ENCODE measurements at regions not wholly inside any gene's neighbourhood (a gene's known extent, or its start where the extent isn't known, plus 50 kb on each side); places are given as distances from the start of the nearest gene placed in this dataset.

DNA sequence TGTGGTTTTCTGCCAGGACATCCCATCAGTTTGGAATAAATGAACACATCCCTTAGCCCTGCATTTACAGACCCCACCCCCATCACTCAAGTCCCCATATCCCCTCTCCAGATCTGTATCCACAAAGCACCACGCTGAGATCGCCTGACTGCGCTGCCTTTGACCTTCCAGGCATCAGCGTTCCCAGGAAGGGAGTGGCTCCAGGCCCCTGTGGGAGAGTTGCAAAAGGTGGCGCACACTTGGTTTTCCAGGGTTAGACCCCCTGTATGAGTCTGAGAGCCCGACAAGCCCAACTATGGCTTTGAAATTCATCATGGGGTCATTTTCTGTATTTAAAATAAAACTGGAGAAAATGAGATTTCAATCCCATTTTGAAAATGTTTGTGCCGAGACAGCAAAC is 137.0 kb upstream of the ZNF236 start:
- H3K36me3 ChIP-seq (ENCODE audit: control insufficient read depth in 2 of 2, extremely low read depth in 1 of 2, insufficient read depth in 2 of 2, low read length in 2 of 2): no peaks in the 10 kb centered on the region
- ChIA-PET CTCF (interaction anchor here (1.2 to 4.9 kb wide), 3 partner anchors 11 to 287 kb away, joined by 3 to 75 read pairs (median 3); no protein-coding TSS in a partner anchor), POLR2A (interaction anchor here (0.5 kb wide), 1 partner anchor 45 kb away, joined by 4 read pairs; no protein-coding TSS in a partner anchor)
- DNase-seq (ENCODE audit: low read depth, low spot score) (no peak), FAIRE-seq (no peak)
- dilution Hi-C loops (cut with MboI; ENCODE audit: extremely low pct_ligation_motif_present, low sequenced_read_pairs): no loop called here
- H2AFZ ChIP-seq (ENCODE audit: low read depth, low read length): no peak overlapping the region
- H3K4me2 ChIP-seq (ENCODE audit: insufficient read depth, low read length): no peak overlapping the region
- peaks cover 0 to 2% of the 10 kb centered on the region in 2 experiments for H3K27me3 ChIP-seq (ENCODE audit: control insufficient read depth in 2 of 2, insufficient read depth in 2 of 2, low read length in 2 of 2)
- H3K79me2 ChIP-seq (ENCODE audit: control insufficient read depth, insufficient read depth, low read length): no peaks in the 10 kb centered on the region
- no peak overlapping the region for H3K27ac ChIP-seq (ENCODE audit: insufficient read depth, low read depth, low read length)
- no peaks in the 10 kb centered on the region for H4K20me1 ChIP-seq (replicated peaks; ENCODE audit: control insufficient read depth, extremely low read depth, insufficient read depth, low read length)
- H3K9me1 ChIP-seq (replicated peaks; ENCODE audit: control insufficient read depth, extremely low read depth, insufficient read depth, low read length): no peaks in the 10 kb centered on the region
- no peaks in the 10 kb centered on the region for H3K9me3 ChIP-seq (replicated peaks; ENCODE audit: control insufficient read depth, insufficient read depth, low read length)
- no peak overlapping the region for H3K9ac ChIP-seq (replicated peaks; ENCODE audit: extremely low read depth, insufficient read depth, low read length)
- H3K4me1 ChIP-seq (ENCODE audit: control insufficient read depth, extremely low read depth, insufficient read depth, low read length): no peaks in the 10 kb centered on the region
- TF ChIP-seq POLR2AphosphoS5 (IDR thresholded peaks at IDR 0.05; ENCODE audit: insufficient read depth, low read depth, low read length) (no peak), EZH2 (IDR thresholded peaks at IDR 0.05; ENCODE audit: borderline replicate concordance, low read depth, low read length, severe bottlenecking) (no peak), GATA2 (IDR thresholded peaks at IDR 0.05; ENCODE audit: insufficient read depth, insufficient read length, low read depth, low read length) (no peak), JUN (IDR thresholded peaks at IDR 0.05; ENCODE audit: borderline replicate concordance, insufficient read depth, insufficient read length, low read depth) (no peak), POLR2A (IDR thresholded peaks at IDR 0.05; ENCODE audit: low read depth, low read length) (no peak), FOS (IDR thresholded peaks at IDR 0.05; ENCODE audit: borderline replicate concordance, insufficient read depth, low read length) (no peak)
- TF ChIP-seq, protein P1, sequence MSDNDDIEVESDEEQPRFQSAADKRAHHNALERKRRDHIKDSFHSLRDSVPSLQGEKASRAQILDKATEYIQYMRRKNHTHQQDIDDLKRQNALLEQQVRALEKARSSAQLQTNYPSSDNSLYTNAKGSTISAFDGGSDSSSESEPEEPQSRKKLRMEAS (IDR thresholded peaks at IDR 0.05; ENCODE audit: insufficient read depth, insufficient read length): no peak
- TF ChIP-seq, protein P2, sequence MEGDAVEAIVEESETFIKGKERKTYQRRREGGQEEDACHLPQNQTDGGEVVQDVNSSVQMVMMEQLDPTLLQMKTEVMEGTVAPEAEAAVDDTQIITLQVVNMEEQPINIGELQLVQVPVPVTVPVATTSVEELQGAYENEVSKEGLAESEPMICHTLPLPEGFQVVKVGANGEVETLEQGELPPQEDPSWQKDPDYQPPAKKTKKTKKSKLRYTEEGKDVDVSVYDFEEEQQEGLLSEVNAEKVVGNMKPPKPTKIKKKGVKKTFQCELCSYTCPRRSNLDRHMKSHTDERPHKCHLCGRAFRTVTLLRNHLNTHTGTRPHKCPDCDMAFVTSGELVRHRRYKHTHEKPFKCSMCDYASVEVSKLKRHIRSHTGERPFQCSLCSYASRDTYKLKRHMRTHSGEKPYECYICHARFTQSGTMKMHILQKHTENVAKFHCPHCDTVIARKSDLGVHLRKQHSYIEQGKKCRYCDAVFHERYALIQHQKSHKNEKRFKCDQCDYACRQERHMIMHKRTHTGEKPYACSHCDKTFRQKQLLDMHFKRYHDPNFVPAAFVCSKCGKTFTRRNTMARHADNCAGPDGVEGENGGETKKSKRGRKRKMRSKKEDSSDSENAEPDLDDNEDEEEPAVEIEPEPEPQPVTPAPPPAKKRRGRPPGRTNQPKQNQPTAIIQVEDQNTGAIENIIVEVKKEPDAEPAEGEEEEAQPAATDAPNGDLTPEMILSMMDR (IDR thresholded peaks at IDR 0.05; ENCODE audit: extremely low read depth in 1 of 2, insufficient read depth in 1 of 2, low read depth in 1 of 2, low read length in 2 of 2): no peak
- H3K4me3 ChIP-seq (replicated peaks in 1 of 3; ENCODE audit: insufficient read depth in 1 of 3, low read depth in 1 of 3, low read length in 3 of 3): no peak overlapping the region
- BruUV-seq (replicated peaks): no TSS peak
- intact Hi-C loops (cut with micrococcal nuclease): loop anchor here (10.0 kb wide), 1 partner anchor 59 kb away; no protein-coding TSS in a partner anchor
